Testis (tissue), 2 donors: ENCODE measurements at regions not wholly inside any gene's neighbourhood (a gene's known extent, or its start where the extent isn't known, plus 50 kb on each side); places are given as distances from the start of the nearest gene placed in this dataset.

Experiments used
- CTCF ChIP-seq, 3 experiments: fragments of 450-650 bp in 2 of 3; fragments of 200-600 bp in 1 of 3; sonication (generic) in 1 of 3; IDR thresholded peaks; one replicate each; pipeline ENCODE4 v1.5.1; 2016 to 2019; ENCODE audit warnings: antibody characterized with exemption in 3 of 3, mild to moderate bottlenecking in 2 of 3, moderate library complexity in 1 of 3
- POLR2A ChIP-seq: fragments of 450-650 bp; IDR thresholded peaks from one replicate; pipeline ENCODE4 v1.6.1; 2017; ENCODE audit warnings: antibody characterized with exemption, mild to moderate bottlenecking, moderate library complexity

GRCh38 chr13:50414640-50415039 lies 399.4 kb downstream of the KCNRG start:
- TF ChIP-seq CTCF (IDR thresholded peaks at IDR 0.05) (no peak), POLR2A (no peak)
